ENCODE measurements at regions not wholly inside any gene's neighbourhood (a gene's known extent, or its start where the extent isn't known, plus 50 kb on each side); places are given as distances from the start of the nearest gene placed in this dataset.

- H3K27me3 ChIP-seq (ENCODE audit: insufficient read depth), result no peaks in the 10 kb centered on the region
- H3K36me3 Mint-ChIP-seq (ENCODE audit: low read depth), result no peaks in the 10 kb centered on the region
- H3K27me3 Mint-ChIP-seq (ENCODE audit: insufficient read depth, low read depth, poor library complexity), result peaks cover 2% of the 10 kb centered on the region
- no peak overlapping the region for H3K4me2 ChIP-seq
- no peaks in the 10 kb centered on the region for H3K79me2 ChIP-seq (replicated peaks; ENCODE audit: insufficient read depth)
- H2AFZ ChIP-seq, result no peak overlapping the region
- peaks cover 6% of the 10 kb centered on the region; the same call in 2 of the 3 replicates for H3K4me1 Mint-ChIP-seq
- no peaks in the 10 kb centered on the region for H4K20me1 ChIP-seq (replicated peaks; ENCODE audit: insufficient read depth)
- no peak overlapping the region for H3K4me3 Mint-ChIP-seq
- no peaks in the 10 kb centered on the region for H3F3A ChIP-seq (replicated peaks; ENCODE audit: low read depth)
- ATAC-seq (no peak), DNase-seq (ENCODE audit: low spot score) (no peak)
- TF ChIP-seq EZH2 (IDR thresholded peaks at IDR 0.05; ENCODE audit: low read depth, unreplicated experiment), result no peak
- no peak for TF ChIP-seq CTCF (conservative IDR thresholded peaks at IDR 0.05; ENCODE audit: low read depth in 2 of 2)
- TF ChIP-seq REST (IDR thresholded peaks at IDR 0.05; ENCODE audit: unreplicated experiment), result no peak
- no peak for TF ChIP-seq STAT1 (IDR thresholded peaks at IDR 0.05; ENCODE audit: unreplicated experiment)
- no peak for TF ChIP-seq JUNB (IDR thresholded peaks at IDR 0.05; ENCODE audit: unreplicated experiment)
- no peak for TF ChIP-seq EZH2phosphoT487 (IDR thresholded peaks at IDR 0.05; ENCODE audit: unreplicated experiment)
- no peak overlapping the region for H3K27ac ChIP-seq (ENCODE audit: low read depth)
- no peak overlapping the region for H3K27ac Mint-ChIP-seq
- H3K4me3 ChIP-seq, result no peak overlapping the region
- H3K36me3 ChIP-seq (ENCODE audit: insufficient read depth), result no peaks in the 10 kb centered on the region
- H3K9me2 ChIP-seq (ENCODE audit: insufficient read depth), result no peaks in the 10 kb centered on the region
- no peaks in the 10 kb centered on the region for H3K9me3 Mint-ChIP-seq
- H3K4me1 ChIP-seq (ENCODE audit: insufficient read depth), result 0 out of 2 replicates have a peak, but pooled peaks cover 4% of the 10 kb centered on the region
Measured at GRCh38 chr5:109945723-109946480, 256.2 kb downstream of the MAN2A1 start.

- H3K27me3 Mint-ChIP-seq (ENCODE audit: insufficient read depth, low read depth, poor library complexity), result peaks cover 2% of the 10 kb centered on the region
- peaks cover 6% of the 10 kb centered on the region; the same call in 2 of the 3 replicates for H3K4me1 Mint-ChIP-seq
- Histone ChIP-seq H3K4me2 (no peak overlapping the region), H3K36me3 (ENCODE audit: insufficient read depth) (no peaks in the 10 kb centered on the region), H3K79me2 (replicated peaks; ENCODE audit: insufficient read depth) (no peaks in the 10 kb centered on the region), H3F3A (replicated peaks; ENCODE audit: low read depth) (no peaks in the 10 kb centered on the region), H4K20me1 (replicated peaks; ENCODE audit: insufficient read depth) (no peaks in the 10 kb centered on the region), H3K9me2 (ENCODE audit: insufficient read depth) (no peaks in the 10 kb centered on the region; the same call in 1 of the 2 replicates), H3K27ac (ENCODE audit: low read depth) (no peak overlapping the region), H3K4me1 (ENCODE audit: insufficient read depth) (0 out of 2 replicates have a peak, but pooled peaks cover 4% of the 10 kb centered on the region), H3K4me3 (no peak overlapping the region), H2AFZ (peak overlapping the region; percentile 43; the same call in 1 of the 2 replicates), H3K27me3 (ENCODE audit: insufficient read depth) (no peaks in the 10 kb centered on the region)
- no peak for ATAC-seq
- H3K4me3 Mint-ChIP-seq, result no peak overlapping the region
- no peak overlapping the region for H3K27ac Mint-ChIP-seq
- H3K36me3 Mint-ChIP-seq (ENCODE audit: low read depth), result no peaks in the 10 kb centered on the region
- no peak for TF ChIP-seq ZNF114 (CRISPR knock-in tag; IDR thresholded peaks at IDR 0.05)
- TF ChIP-seq ETS1 (IDR thresholded peaks at IDR 0.05), result no peak
- no peak for TF ChIP-seq EZH2 (IDR thresholded peaks at IDR 0.05; ENCODE audit: low read depth, unreplicated experiment)
- TF ChIP-seq STAT1 (IDR thresholded peaks at IDR 0.05; ENCODE audit: unreplicated experiment), result no peak
- H3K9me3 Mint-ChIP-seq, result no peaks in the 10 kb centered on the region
- no peak for DNase-seq (ENCODE audit: low spot score)
Measured at GRCh38 chr5:109946610-109947009, 256.9 kb downstream of the MAN2A1 start.

All from GM23338 (cell line).